ENCODE measurements at regions not wholly inside any gene's neighbourhood (a gene's known extent, or its start where the extent isn't known, plus 50 kb on each side); places are given as distances from the start of the nearest gene placed in this dataset.
"Not testable (repeated sequence)": the region's sequence is repeated elsewhere in the genome, so short reads cannot be mapped to it uniquely, and the experiment has no call there.

GRCh38 chrX:92333194-92333593, 554.0 kb downstream of the PCDH11X start:
- BruUV-seq (replicated peaks); H3K27ac ChIP-seq (ENCODE audit: low read depth, low read length); H4K20me1 ChIP-seq (ENCODE audit: insufficient read depth); H3K36me3 ChIP-seq (ENCODE audit: control insufficient read depth in 1 of 2, insufficient read depth in 2 of 2, low read length in 2 of 2); H2AFZ ChIP-seq (ENCODE audit: low read depth, low read length, poor library complexity, severe bottlenecking); POLR2A ChIA-PET; H3K4me3 ChIP-seq (replicated peaks in 1 of 2; ENCODE audit: low read depth in 1 of 2, low read length in 2 of 2); RAD21 ChIA-PET (ENCODE audit: low non-redundant PET in 1 of 2, low total read pairs in 2 of 2, uncharacterized antibody in 2 of 2, unreplicated experiment in 2 of 2); DNase-seq (ENCODE audit: low read depth, low spot score); H3K9ac ChIP-seq (ENCODE audit: low read length); intact Hi-C loops (cut with micrococcal nuclease); CTCF ChIA-PET; ATAC-seq; H3K9me3 ChIP-seq (ENCODE audit: control insufficient read depth in 1 of 2, insufficient read depth in 1 of 2, low read depth in 1 of 2, low read length in 2 of 2); H3K4me1 ChIP-seq (ENCODE audit: control insufficient read depth in 1 of 2, insufficient read depth in 2 of 2, low read length in 2 of 2); H3K4me2 ChIP-seq (ENCODE audit: low read length); H3K79me2 ChIP-seq (ENCODE audit: insufficient read depth, low read length); H3K9me2 ChIP-seq (ENCODE audit: insufficient read depth); H3K27me3 ChIP-seq (ENCODE audit: insufficient read depth, low read length): not testable (repeated sequence)

DNA sequence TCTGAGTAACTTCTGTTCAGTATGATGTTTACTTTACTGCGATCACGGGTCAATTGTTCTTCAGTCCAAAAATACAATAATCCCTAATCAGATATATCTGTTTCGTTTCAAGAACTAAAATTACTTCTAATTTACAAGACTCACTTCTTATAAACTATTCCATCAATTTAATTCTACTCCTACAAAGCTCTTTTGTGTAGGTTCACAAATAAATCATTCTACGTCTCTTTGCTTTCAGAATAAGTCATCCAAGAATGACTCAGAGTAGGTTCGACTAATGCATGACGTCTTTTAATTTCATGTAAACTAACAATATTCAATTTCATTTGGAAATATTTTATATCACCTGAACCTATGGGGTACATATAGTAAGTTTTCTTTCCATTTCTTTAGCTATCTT, 571.9 kb downstream of the PCDH11X start:
- H3K4me1 ChIP-seq (ENCODE audit: control insufficient read depth in 1 of 2, insufficient read depth in 2 of 2, low read length in 2 of 2); H3K36me3 ChIP-seq (ENCODE audit: control insufficient read depth in 1 of 2, insufficient read depth in 2 of 2, low read length in 2 of 2); intact Hi-C loops (cut with micrococcal nuclease); H3K9me3 ChIP-seq (ENCODE audit: control insufficient read depth in 1 of 2, insufficient read depth in 1 of 2, low read depth in 1 of 2, low read length in 2 of 2); POLR2A ChIA-PET; H3K27ac ChIP-seq (ENCODE audit: low read depth, low read length); H3K79me2 ChIP-seq (ENCODE audit: insufficient read depth, low read length); H3K4me3 ChIP-seq (replicated peaks in 1 of 2; ENCODE audit: low read depth in 1 of 2, low read length in 2 of 2); BruUV-seq (replicated peaks); H3K4me2 ChIP-seq (ENCODE audit: low read length); H3K9me2 ChIP-seq (ENCODE audit: insufficient read depth); H3K27me3 ChIP-seq (ENCODE audit: insufficient read depth, low read length); DNase-seq (ENCODE audit: low read depth, low spot score); H2AFZ ChIP-seq (ENCODE audit: low read depth, low read length, poor library complexity, severe bottlenecking); H4K20me1 ChIP-seq (ENCODE audit: insufficient read depth); H3K9ac ChIP-seq (ENCODE audit: low read length); CTCF ChIA-PET; ATAC-seq; RAD21 ChIA-PET (ENCODE audit: low non-redundant PET in 1 of 2, low total read pairs in 2 of 2, uncharacterized antibody in 2 of 2, unreplicated experiment in 2 of 2): not testable (repeated sequence)

DNA sequence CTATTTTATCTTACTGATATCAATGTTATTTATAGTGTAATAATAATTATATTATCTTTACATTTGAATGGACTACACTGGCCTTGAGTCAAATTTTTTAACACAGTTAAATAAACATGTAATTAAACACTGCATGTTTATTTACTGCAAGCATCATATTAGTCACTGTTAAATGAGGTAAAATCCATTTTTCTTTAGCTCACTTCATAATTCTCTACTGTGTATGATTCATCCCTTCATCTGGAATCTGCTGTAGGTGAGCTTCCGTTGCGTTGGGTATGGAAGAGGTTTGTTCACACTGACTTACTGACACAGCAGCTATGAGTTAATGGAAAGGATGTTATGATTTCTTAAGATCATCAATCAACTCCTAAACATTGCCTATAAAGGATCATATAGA, 572.3 kb downstream of the PCDH11X start:
- BruUV-seq (replicated peaks) = no TSS peak
- intact Hi-C loops (cut with micrococcal nuclease) = no loop called here
- TF ChIP-seq SRF (IDR thresholded peaks at IDR 0.05; ENCODE audit: low read depth) = no peak
- TF ChIP-seq FOSL1 (IDR thresholded peaks at IDR 0.05; ENCODE audit: low read depth) = no peak
- no peak for TF ChIP-seq TCF7L2 (IDR thresholded peaks at IDR 0.05; ENCODE audit: borderline replicate concordance, extremely low read depth, insufficient read depth, insufficient read length)
- no peak for TF ChIP-seq ZFX (IDR thresholded peaks at IDR 0.05)
- TF ChIP-seq CTCF (IDR thresholded peaks at IDR 0.05 in 2 of 3, conservative IDR thresholded peaks at IDR 0.05 in 1 of 3; ENCODE audit: borderline replicate concordance in 1 of 3, insufficient read depth in 1 of 3, low read depth in 2 of 3, low read length in 2 of 3) = no peak
- TF ChIP-seq ATF3 (IDR thresholded peaks at IDR 0.05) = no peak
- no peak for TF ChIP-seq SIN3A (IDR thresholded peaks at IDR 0.05; ENCODE audit: low read depth)
- no peak for TF ChIP-seq POLR2A (IDR thresholded peaks at IDR 0.05; ENCODE audit: borderline replicate concordance, extremely low read depth, insufficient read depth, insufficient read length)
- no peak for TF ChIP-seq ELF1 (IDR thresholded peaks at IDR 0.05; ENCODE audit: borderline replicate concordance, low read depth)
- TF ChIP-seq MAX (IDR thresholded peaks at IDR 0.05) = no peak

More for the DNA sequence above, 572.3 kb downstream of the PCDH11X start:
- no peak overlapping the region for H2AFZ ChIP-seq (ENCODE audit: low read depth, low read length, poor library complexity, severe bottlenecking)
- no peak overlapping the region for H3K4me3 ChIP-seq (replicated peaks in 1 of 2; ENCODE audit: low read depth in 1 of 2, low read length in 2 of 2)
- H3K4me1 ChIP-seq (ENCODE audit: control insufficient read depth in 1 of 2, insufficient read depth in 2 of 2, low read length in 2 of 2) = no peaks in the 10 kb centered on the region
- H3K4me2 ChIP-seq (ENCODE audit: low read length) = no peak overlapping the region
- ChIA-PET CTCF (no interaction called here), RAD21 (ENCODE audit: low non-redundant PET in 1 of 2, low total read pairs in 2 of 2, uncharacterized antibody in 2 of 2, unreplicated experiment in 2 of 2) (no interaction called here), POLR2A (no interaction called here)
- H3K9me2 ChIP-seq (ENCODE audit: insufficient read depth) = no peaks in the 10 kb centered on the region
- ATAC-seq (no peak), DNase-seq (ENCODE audit: low read depth, low spot score) (no peak)
- H3K27me3 ChIP-seq (ENCODE audit: insufficient read depth, low read length) = no peaks in the 10 kb centered on the region
- no peaks in the 10 kb centered on the region for H3K9me3 ChIP-seq (ENCODE audit: control insufficient read depth in 1 of 2, insufficient read depth in 1 of 2, low read depth in 1 of 2, low read length in 2 of 2)
- H3K79me2 ChIP-seq (ENCODE audit: insufficient read depth, low read length) = no peaks in the 10 kb centered on the region
- H3K9ac ChIP-seq (ENCODE audit: low read length) = no peak overlapping the region
- no peak overlapping the region for H3K27ac ChIP-seq (ENCODE audit: low read depth, low read length)
- H3K36me3 ChIP-seq (ENCODE audit: control insufficient read depth in 1 of 2, insufficient read depth in 2 of 2, low read length in 2 of 2) = no peaks in the 10 kb centered on the region
- H4K20me1 ChIP-seq (ENCODE audit: insufficient read depth) = no peaks in the 10 kb centered on the region

All from HCT116 (cell line).